ENCODE measurements at regions not wholly inside any gene's neighbourhood (a gene's known extent, or its start where the extent isn't known, plus 50 kb on each side); places are given as distances from the start of the nearest gene placed in this dataset.
A peak's percentile ranks its signal among the peaks of the same experiment; 100 is the strongest.

GRCh38 chrX:8346892-8347291 lies 117.7 kb upstream of the VCX3B start:
- no peak overlapping the region for H3K4me3 Mint-ChIP-seq
- no peaks in the 10 kb centered on the region for H3K36me3 Mint-ChIP-seq
- DNase-seq (ENCODE audit: extremely low spot score, unreplicated experiment): no peak
- H3K27me3 Mint-ChIP-seq: no peaks in the 10 kb centered on the region
- no peaks in the 10 kb centered on the region for H3K9me3 Mint-ChIP-seq
- no peak overlapping the region for H3K27ac Mint-ChIP-seq
- TF ChIP-seq, protein P1, sequence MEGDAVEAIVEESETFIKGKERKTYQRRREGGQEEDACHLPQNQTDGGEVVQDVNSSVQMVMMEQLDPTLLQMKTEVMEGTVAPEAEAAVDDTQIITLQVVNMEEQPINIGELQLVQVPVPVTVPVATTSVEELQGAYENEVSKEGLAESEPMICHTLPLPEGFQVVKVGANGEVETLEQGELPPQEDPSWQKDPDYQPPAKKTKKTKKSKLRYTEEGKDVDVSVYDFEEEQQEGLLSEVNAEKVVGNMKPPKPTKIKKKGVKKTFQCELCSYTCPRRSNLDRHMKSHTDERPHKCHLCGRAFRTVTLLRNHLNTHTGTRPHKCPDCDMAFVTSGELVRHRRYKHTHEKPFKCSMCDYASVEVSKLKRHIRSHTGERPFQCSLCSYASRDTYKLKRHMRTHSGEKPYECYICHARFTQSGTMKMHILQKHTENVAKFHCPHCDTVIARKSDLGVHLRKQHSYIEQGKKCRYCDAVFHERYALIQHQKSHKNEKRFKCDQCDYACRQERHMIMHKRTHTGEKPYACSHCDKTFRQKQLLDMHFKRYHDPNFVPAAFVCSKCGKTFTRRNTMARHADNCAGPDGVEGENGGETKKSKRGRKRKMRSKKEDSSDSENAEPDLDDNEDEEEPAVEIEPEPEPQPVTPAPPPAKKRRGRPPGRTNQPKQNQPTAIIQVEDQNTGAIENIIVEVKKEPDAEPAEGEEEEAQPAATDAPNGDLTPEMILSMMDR (conservative IDR thresholded peaks at IDR 0.05): no peak
- H3K4me1 Mint-ChIP-seq (ENCODE audit: unreplicated experiment): no peaks in the 10 kb centered on the region

DNA sequence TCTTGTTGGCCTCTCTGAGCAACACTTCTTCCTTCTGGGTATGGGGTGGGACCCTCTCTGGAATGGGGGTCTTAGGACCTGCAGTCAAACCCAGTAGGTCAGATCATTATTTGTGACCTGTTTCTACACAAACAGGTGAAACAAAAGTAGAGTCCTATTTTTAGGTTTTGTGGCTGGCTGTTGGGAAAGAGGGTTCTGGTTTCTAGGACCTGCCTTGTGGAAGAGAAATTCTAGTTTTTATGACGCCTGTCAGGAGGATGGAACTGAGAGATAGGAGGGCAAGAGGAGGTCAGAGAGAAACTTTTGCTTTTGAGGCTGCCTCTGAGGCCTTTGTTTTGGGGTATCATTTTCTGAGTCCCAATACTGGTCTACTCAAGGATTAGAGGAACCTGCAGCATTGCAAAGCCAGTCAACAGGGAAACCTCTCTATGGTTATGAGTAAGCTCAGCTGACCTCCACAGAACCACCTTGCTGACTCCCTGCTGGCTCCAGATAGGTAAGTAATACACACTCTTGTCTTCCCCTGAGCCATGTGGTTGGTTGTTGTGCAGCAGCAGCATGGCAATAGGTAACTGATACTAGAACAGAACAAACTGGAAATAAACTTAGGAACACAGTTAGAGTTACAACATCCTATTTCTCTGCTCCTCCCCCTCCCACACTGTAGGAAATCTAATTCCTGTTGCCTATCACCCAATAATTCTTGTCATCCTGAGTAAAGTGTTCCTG lies 114.7 kb upstream of the VCX3B start:
- Mint-ChIP-seq H3K4me1 (ENCODE audit: unreplicated experiment) (no peaks in the 10 kb centered on the region), H3K4me3 (no peak overlapping the region), H3K27me3 (no peaks in the 10 kb centered on the region), H3K9me3 (no peaks in the 10 kb centered on the region), H3K27ac (no peak overlapping the region), H3K36me3 (no peaks in the 10 kb centered on the region)
- no peak for DNase-seq (ENCODE audit: extremely low spot score, unreplicated experiment)
- TF ChIP-seq, protein P1 (conservative IDR thresholded peaks at IDR 0.05): no peak

DNA sequence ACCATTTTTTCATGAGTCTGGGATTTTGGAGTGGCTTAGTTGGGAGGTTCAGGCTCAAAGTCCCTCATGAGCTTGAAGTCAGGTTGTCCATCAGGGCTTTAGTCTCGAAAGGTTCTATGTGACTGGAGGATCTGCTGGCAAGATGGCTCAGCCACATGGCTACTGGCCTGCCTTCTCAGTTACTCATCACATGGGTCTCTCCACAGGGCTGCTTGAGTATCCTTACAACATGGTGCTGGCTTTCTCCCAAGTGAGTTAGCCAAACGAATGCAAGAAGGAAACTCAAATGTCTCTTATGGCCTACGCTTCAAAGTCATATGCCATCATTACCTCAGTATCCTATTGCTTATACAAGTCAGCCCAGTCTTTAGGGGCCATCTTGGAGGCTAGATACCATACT lies 106.3 kb upstream of the VCX3B start:
- Mint-ChIP-seq H3K4me1 (ENCODE audit: unreplicated experiment) (no peaks in the 10 kb centered on the region), H3K27ac (no peak overlapping the region), H3K27me3 (no peaks in the 10 kb centered on the region), H3K4me3 (no peak overlapping the region), H3K9me3 (no peaks in the 10 kb centered on the region), H3K36me3 (no peaks in the 10 kb centered on the region)
- TF ChIP-seq, protein P1 (conservative IDR thresholded peaks at IDR 0.05): no peak
- no peak for DNase-seq (ENCODE audit: extremely low spot score, unreplicated experiment)

DNA sequence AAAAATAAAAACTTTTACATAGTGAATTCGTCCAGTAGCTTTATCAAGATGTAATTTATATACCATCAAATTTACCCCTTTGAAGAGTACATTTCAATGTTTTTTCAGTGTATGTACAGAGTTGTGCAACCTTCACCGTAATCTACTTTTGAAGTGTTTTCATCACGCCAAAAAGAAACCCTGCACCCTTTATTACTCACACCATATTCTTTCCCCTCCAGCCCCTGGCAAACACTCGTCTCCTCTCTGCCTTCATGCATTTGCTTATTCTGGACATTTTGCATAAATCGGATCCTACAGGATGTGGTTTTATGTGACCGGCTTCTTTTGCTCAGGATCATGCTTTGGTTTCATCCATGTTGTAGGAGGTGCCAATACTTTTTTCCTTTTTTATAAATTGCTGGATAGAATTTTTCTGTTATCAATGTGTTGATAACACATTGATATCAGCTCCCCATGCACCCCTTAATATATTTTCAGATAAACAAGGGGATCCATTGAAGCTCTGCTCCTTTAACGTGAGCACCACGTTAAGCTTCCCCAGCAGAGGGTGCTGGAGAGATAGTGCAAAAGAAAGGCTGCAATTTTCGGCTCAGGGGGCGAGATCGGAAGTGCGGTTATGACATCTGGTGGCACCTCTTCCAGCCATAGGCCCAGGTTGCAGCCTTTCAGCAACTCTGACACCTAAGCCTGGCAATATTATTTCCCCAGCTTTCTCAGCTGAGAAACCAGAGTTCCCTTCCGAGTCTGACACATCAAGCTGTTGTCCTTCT lies 100.1 kb upstream of the VCX3B start:
- Mint-ChIP-seq H3K27me3 (no peaks in the 10 kb centered on the region), H3K9me3 (no peaks in the 10 kb centered on the region), H3K4me1 (ENCODE audit: unreplicated experiment) (no peaks in the 10 kb centered on the region), H3K4me3 (no peak overlapping the region), H3K36me3 (no peaks in the 10 kb centered on the region), H3K27ac (no peak overlapping the region)
- DNase-seq (ENCODE audit: extremely low spot score, unreplicated experiment): no peak
- TF ChIP-seq, protein P1 (conservative IDR thresholded peaks at IDR 0.05): peak; percentile 72

DNA sequence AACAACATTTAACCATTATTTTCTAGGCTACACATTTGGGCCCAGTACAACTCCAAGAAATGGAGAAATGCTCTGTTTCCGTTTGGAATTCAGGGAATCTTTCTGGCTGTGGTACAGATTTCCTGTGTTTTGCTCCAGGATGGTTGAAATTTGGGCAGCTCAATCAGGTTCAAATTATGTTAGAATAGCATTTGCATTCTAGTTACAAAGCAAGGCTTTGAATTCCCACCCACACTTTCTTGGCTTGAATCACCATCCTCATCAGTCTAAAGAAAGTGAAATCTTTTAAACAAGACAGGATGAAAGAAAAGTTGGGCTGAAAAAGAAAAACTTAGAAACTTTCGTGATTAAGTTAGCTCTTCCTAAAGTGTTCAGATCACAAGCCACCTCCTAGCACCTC lies 98.1 kb upstream of the VCX3B start:
- H3K4me3 Mint-ChIP-seq: no peak overlapping the region
- DNase-seq (ENCODE audit: extremely low spot score, unreplicated experiment): no peak
- no peaks in the 10 kb centered on the region for H3K9me3 Mint-ChIP-seq
- no peaks in the 10 kb centered on the region for H3K4me1 Mint-ChIP-seq (ENCODE audit: unreplicated experiment)
- no peaks in the 10 kb centered on the region for H3K27me3 Mint-ChIP-seq
- no peaks in the 10 kb centered on the region for H3K36me3 Mint-ChIP-seq
- TF ChIP-seq, protein P1 (conservative IDR thresholded peaks at IDR 0.05): no peak
- no peak overlapping the region for H3K27ac Mint-ChIP-seq
